Endodermal cell (in vitro differentiated cells): ENCODE measurements at regions not wholly inside any gene's neighbourhood (a gene's known extent, or its start where the extent isn't known, plus 50 kb on each side); places are given as distances from the start of the nearest gene placed in this dataset.

Source experiments
- DNase-seq: peaks from one replicate; pipeline ENCODE4 v3.0.0-alpha.2; 2017
- H3K27ac ChIP-seq: 2 replicates; pipeline ENCODE4 v1.5.1; 2013; ENCODE audit warnings: mild to moderate bottlenecking, low read depth, low read length, moderate library complexity
- H3K27me3 ChIP-seq: 2 replicates; pipeline ENCODE4 v1.6.1; 2013; ENCODE audit warnings: mild to moderate bottlenecking, low read length, moderate library complexity; ENCODE audit not compliant: insufficient read depth, control insufficient read depth, poor library complexity, severe bottlenecking
- H3K36me3 ChIP-seq: 2 replicates; pipeline ENCODE4 v1.7.0; 2013; ENCODE audit warnings: mild to moderate bottlenecking, low read length, moderate library complexity; ENCODE audit not compliant: control insufficient read depth, insufficient read depth
- H3K4me1 ChIP-seq: one replicate; pipeline ENCODE4 v1.7.0; 2013; ENCODE audit warnings: low read length; ENCODE audit not compliant: control insufficient read depth, insufficient read depth
- H3K4me3 ChIP-seq: 2 replicates; pipeline ENCODE4 v1.5.1; 2013; ENCODE audit warnings: mild to moderate bottlenecking, low read length, moderate library complexity
- H3K9ac ChIP-seq: 2 replicates; pipeline ENCODE4 v1.6.1; 2013; ENCODE audit warnings: mild to moderate bottlenecking, low read length, moderate library complexity; ENCODE audit not compliant: poor library complexity, severe bottlenecking; ENCODE audit errors: extremely low read depth
- H3K9me3 ChIP-seq: 2 replicates; pipeline ENCODE4 v1.6.1; 2013; ENCODE audit warnings: mild to moderate bottlenecking, low read length, moderate library complexity; ENCODE audit not compliant: control insufficient read depth
- H3K27ac Mint-ChIP-seq: 2 replicates; pipeline ENCODE4 v1.8.0; 2020; ENCODE audit warnings: mixed read lengths
- H3K27me3 Mint-ChIP-seq: 2 replicates; pipeline ENCODE4 v1.8.0; 2021; ENCODE audit warnings: mild to moderate bottlenecking, mixed read lengths; ENCODE audit not compliant: insufficient read depth
- H3K36me3 Mint-ChIP-seq: 2 replicates; pipeline ENCODE4 v1.8.0; 2020; ENCODE audit warnings: low read depth, mixed read lengths
- H3K4me1 Mint-ChIP-seq: 2 replicates; pipeline ENCODE4 v1.8.0; 2020; ENCODE audit warnings: mixed read lengths
- H3K4me3 Mint-ChIP-seq: 2 replicates; pipeline ENCODE4 v1.8.0; 2020; ENCODE audit warnings: mild to moderate bottlenecking, moderate library complexity, mixed read lengths
- H3K9me3 Mint-ChIP-seq: 2 replicates; pipeline ENCODE4 v1.8.0; 2020; ENCODE audit warnings: mild to moderate bottlenecking, mixed read lengths
- CTCF ChIP-seq: fragments of 200-600 bp; sonication (generic); conservative IDR thresholded peaks from 2 replicates; pipeline ENCODE4 v1.5.0; 2021; ENCODE audit warnings: antibody characterized with exemption, mild to moderate bottlenecking
- WGBS, 2 experiments: methylation state at CpG; one replicate each; pipeline versions ENCODE4 v1.1.5 to v1.1.7; 2013; ENCODE audit warnings: missing lambda C conversion rate in 2 of 2, mixed read lengths in 1 of 2; ENCODE audit not compliant: insufficient coverage in 1 of 2, insufficient read length in 1 of 2; 5-methylcytosine and 5-hydroxymethylcytosine counted together

DNA sequence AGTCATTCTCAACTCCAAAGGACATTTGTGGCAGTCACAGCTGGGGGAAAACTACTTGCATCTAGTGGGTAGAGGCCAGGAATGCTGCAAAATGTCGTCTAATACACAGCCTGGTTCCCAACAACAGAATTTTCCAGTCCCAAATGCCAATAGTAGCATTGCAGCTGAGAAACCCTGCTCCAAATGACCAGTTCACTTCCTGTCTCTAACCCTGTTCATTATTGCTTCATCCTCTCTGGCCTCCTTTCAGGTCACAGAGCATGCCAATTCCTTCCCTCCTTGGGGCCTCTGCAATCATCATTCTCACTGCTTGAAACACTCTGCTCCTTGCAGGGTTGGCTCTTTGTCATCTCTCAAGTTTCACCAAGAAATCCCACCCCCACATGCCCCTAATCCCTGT, 139.1 kb downstream of the IRS1 start:
- H3K4me3 Mint-ChIP-seq: no peak overlapping the region
- DNase-seq: no peak
- Histone ChIP-seq H3K36me3 (no peaks in the 10 kb centered on the region), H3K9me3 (no peaks in the 10 kb centered on the region), H3K4me1 (no peaks in the 10 kb centered on the region), H3K27ac (no peak overlapping the region), H3K27me3 (no peaks in the 10 kb centered on the region), H3K4me3 (no peak overlapping the region), H3K9ac (no peak overlapping the region)
- H3K27me3 Mint-ChIP-seq: peaks cover 4% of the 10 kb centered on the region
- WGBS, 2 experiments: 88 to 100% methylated on average over 1 of the region's 1 CpG
- no peaks in the 10 kb centered on the region for H3K9me3 Mint-ChIP-seq
- no peaks in the 10 kb centered on the region for H3K36me3 Mint-ChIP-seq
- no peak overlapping the region for H3K27ac Mint-ChIP-seq
- TF ChIP-seq CTCF: no peak
- peaks cover 11% of the 10 kb centered on the region for H3K4me1 Mint-ChIP-seq

- Mint-ChIP-seq H3K27me3 (peaks cover 4% of the 10 kb centered on the region), H3K4me1 (peaks cover 11% of the 10 kb centered on the region), H3K27ac (no peak overlapping the region), H3K36me3 (no peaks in the 10 kb centered on the region), H3K9me3 (no peaks in the 10 kb centered on the region), H3K4me3 (no peak overlapping the region)
- H3K4me1 ChIP-seq: no peaks in the 10 kb centered on the region
- no peak for TF ChIP-seq CTCF
- H3K27me3 ChIP-seq: no peaks in the 10 kb centered on the region
- no peak for DNase-seq
- no peak overlapping the region for H3K27ac ChIP-seq
- no peaks in the 10 kb centered on the region for H3K36me3 ChIP-seq
- no peaks in the 10 kb centered on the region for H3K9me3 ChIP-seq
- H3K9ac ChIP-seq: no peak overlapping the region
- no peak overlapping the region for H3K4me3 ChIP-seq
- WGBS, 2 experiments: 90 to 100% methylated on average over 1 to 4 of the region's 5 CpGs
Observed at GRCh38 chr2:226660124-226660523, 139.5 kb downstream of the IRS1 start.

DNA sequence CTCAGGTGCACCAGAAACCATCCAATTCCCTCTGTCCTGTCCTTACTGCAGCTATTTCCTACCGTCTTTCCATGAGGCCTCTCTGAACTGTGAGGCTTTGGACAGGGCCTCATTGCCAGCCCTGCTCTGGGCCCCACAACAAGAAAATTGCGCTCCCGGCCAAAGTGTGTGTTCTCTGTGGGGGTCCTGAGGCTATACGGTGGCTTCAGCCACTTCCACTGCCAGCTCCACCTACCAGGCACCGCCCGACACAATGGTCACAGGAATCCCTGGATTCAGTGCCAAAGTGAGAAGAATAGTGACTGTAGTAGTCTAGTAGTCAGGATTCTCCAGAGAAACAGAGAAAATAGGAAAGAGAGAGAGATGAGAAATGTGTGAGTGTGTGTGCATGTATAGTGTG, 140.2 kb downstream of the IRS1 start:
- 80 to 92% methylated on average over 1 to 6 of the region's 6 CpGs for whole genome bisulfite sequencing, 2 experiments
- no peaks in the 10 kb centered on the region for H3K4me1 ChIP-seq

More for the DNA sequence above, 140.2 kb downstream of the IRS1 start:
- H3K27me3 Mint-ChIP-seq: peaks cover 4% of the 10 kb centered on the region
- peaks cover 11% of the 10 kb centered on the region for H3K4me1 Mint-ChIP-seq
- no peak for DNase-seq
- H3K9me3 Mint-ChIP-seq: no peaks in the 10 kb centered on the region
- Histone ChIP-seq H3K4me3 (no peak overlapping the region), H3K9me3 (no peaks in the 10 kb centered on the region), H3K36me3 (no peaks in the 10 kb centered on the region), H3K27me3 (no peaks in the 10 kb centered on the region), H3K27ac (no peak overlapping the region), H3K9ac (no peak overlapping the region)
- H3K4me3 Mint-ChIP-seq: no peak overlapping the region
- no peaks in the 10 kb centered on the region for H3K36me3 Mint-ChIP-seq
- no peak for TF ChIP-seq CTCF
- H3K27ac Mint-ChIP-seq: no peak overlapping the region
